OCI-LY3 (cell line): ENCODE measurements at regions not wholly inside any gene's neighbourhood (a gene's known extent, or its start where the extent isn't known, plus 50 kb on each side); places are given as distances from the start of the nearest gene placed in this dataset.

Experiments used
- CTCF ChIP-seq: fragments of 200-600, 300-600 bp; sonication (generic); IDR thresholded peaks from 2 replicates; pipeline ENCODE4 v1.5.1; 2014; ENCODE audit warnings: antibody characterized with exemption, low read length, low read depth
- EZH2phosphoT487 ChIP-seq: fragments of 200-600 bp; shearing (Covaris generic); IDR thresholded peaks from 2 replicates; pipeline ENCODE4 v1.6.1; 2018; ENCODE audit warnings: antibody characterized with exemption, mixed run types, low read depth

GRCh38 chr13:102974317-102975087, 91.7 kb downstream of the SLC10A2 start:
- TF ChIP-seq CTCF (no peak), EZH2phosphoT487 (no peak)
